Left ventricle myocardium inferior (tissue), 1 donor: ENCODE measurements at regions not wholly inside any gene's neighbourhood (a gene's known extent, or its start where the extent isn't known, plus 50 kb on each side); places are given as distances from the start of the nearest gene placed in this dataset.

Source experiments
- DNase-seq: peaks from one replicate; pipeline ENCODE4 v3.0.0-alpha.2; 2020
- H3K27ac ChIP-seq: fragments of 200-600 bp; replicated peaks from 2 replicates; pipeline ENCODE4 v1.8.0; 2021
- H3K27me3 ChIP-seq: fragments of 200-600 bp; 2 replicates; pipeline ENCODE4 v1.8.0; 2021; ENCODE audit warnings: low read depth
- H3K36me3 ChIP-seq: fragments of 200-600 bp; 2 replicates; pipeline ENCODE4 v1.8.0; 2021
- H3K4me1 ChIP-seq: fragments of 200-600 bp; 2 replicates; pipeline ENCODE4 v1.8.0; 2021
- H3K4me3 ChIP-seq: fragments of 200-600 bp; 2 replicates; pipeline ENCODE4 v1.8.0; 2021; ENCODE audit warnings: mild to moderate bottlenecking, moderate library complexity
- H3K9me3 ChIP-seq: fragments of 200-600 bp; replicated peaks from 2 replicates; pipeline ENCODE4 v1.8.0; 2021
- intact Hi-C: fragments of 100-400 bp; cut with micrococcal nuclease; formaldehyde crosslinking; loops from one replicate; pipeline ENCODE4 v1.11.0; 2022
- TF ChIP-seq, protein P1 (sequence below): fragments of 200-600 bp; IDR thresholded peaks from 2 replicates; pipeline ENCODE4 v1.8.0; 2021; ENCODE audit warnings: antibody characterized with exemption, mild to moderate bottlenecking, borderline replicate concordance
- donor health status: DM: no; HTN: yes; CAD: no; lungs with severe emphysema.

DNA sequence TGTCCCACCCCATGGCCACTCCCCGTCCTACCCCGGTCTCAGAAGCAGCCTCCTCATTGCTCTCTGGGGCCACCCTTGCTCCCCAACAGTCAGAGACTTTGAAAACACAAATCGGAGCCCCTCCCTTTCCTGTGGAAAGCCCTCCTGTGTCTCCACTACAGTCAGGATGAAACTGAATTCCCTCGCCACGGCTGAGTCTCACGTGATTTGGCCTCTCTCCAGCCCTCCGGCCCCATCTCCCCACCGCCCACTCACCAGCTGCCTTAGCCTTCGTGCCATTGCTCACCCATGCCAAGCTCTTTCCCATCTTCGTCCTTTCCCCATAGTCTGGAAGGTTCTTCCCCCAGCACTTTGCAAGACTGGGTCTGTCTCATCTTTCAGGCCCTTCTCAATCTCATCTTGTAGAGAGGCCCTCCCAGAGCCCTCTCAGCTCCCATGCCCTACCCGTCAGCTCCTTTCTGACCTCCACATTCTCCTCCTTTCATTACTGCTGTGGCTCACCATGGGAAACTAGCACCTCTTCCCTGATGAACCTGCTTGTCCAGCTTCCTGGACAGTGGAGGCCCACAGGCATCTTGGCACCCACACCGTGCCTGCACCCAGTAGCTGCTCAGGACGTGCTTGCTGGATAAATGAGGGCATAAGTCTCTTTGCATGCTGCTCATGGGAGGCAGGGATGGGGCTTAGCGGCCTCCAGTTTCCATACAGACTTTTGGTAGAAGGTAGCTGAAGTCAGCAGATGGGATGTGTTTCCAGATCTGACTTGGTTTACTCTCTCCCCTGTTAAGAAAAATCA is 126.4 kb upstream of the COL5A1 start:
- H3K4me3 ChIP-seq: no peak overlapping the region
- peaks cover 6% of the 10 kb centered on the region for H3K9me3 ChIP-seq
- H3K4me1 ChIP-seq: no peaks in the 10 kb centered on the region
- intact Hi-C loops: no loop called here
- H3K27ac ChIP-seq: no peak overlapping the region
- no peaks in the 10 kb centered on the region for H3K27me3 ChIP-seq
- DNase-seq: no peak
- TF ChIP-seq, protein P1, sequence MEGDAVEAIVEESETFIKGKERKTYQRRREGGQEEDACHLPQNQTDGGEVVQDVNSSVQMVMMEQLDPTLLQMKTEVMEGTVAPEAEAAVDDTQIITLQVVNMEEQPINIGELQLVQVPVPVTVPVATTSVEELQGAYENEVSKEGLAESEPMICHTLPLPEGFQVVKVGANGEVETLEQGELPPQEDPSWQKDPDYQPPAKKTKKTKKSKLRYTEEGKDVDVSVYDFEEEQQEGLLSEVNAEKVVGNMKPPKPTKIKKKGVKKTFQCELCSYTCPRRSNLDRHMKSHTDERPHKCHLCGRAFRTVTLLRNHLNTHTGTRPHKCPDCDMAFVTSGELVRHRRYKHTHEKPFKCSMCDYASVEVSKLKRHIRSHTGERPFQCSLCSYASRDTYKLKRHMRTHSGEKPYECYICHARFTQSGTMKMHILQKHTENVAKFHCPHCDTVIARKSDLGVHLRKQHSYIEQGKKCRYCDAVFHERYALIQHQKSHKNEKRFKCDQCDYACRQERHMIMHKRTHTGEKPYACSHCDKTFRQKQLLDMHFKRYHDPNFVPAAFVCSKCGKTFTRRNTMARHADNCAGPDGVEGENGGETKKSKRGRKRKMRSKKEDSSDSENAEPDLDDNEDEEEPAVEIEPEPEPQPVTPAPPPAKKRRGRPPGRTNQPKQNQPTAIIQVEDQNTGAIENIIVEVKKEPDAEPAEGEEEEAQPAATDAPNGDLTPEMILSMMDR: no peak
- no peaks in the 10 kb centered on the region for H3K36me3 ChIP-seq

DNA sequence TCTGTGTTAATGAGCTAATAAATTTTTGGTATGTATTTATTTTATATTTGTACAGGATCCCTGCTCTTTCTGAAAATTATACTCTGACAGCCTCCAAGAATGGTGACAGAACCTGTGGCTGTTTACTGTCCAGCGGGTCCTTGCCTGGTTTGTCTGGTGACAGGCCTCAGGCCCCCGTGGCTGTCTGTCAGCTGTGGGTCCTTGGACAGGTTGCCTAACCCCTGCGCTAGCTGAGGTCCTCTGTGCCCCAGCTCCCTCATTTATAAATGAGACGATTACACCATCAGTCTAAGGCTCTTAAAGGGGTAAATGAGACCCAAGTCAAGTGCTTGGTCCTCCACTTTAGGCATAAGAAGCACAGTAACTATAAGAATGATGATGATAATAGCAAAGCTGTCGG is 125.1 kb upstream of the COL5A1 start:
- TF ChIP-seq, protein P1: no peak
- DNase-seq: no peak
- H3K4me3 ChIP-seq: no peak overlapping the region
- peaks cover 5% of the 10 kb centered on the region for H3K27me3 ChIP-seq
- no peak overlapping the region for H3K27ac ChIP-seq
- intact Hi-C loops: no loop called here
- H3K9me3 ChIP-seq: peaks cover 15% of the 10 kb centered on the region
- no peaks in the 10 kb centered on the region for H3K4me1 ChIP-seq
- H3K36me3 ChIP-seq: no peaks in the 10 kb centered on the region

DNA sequence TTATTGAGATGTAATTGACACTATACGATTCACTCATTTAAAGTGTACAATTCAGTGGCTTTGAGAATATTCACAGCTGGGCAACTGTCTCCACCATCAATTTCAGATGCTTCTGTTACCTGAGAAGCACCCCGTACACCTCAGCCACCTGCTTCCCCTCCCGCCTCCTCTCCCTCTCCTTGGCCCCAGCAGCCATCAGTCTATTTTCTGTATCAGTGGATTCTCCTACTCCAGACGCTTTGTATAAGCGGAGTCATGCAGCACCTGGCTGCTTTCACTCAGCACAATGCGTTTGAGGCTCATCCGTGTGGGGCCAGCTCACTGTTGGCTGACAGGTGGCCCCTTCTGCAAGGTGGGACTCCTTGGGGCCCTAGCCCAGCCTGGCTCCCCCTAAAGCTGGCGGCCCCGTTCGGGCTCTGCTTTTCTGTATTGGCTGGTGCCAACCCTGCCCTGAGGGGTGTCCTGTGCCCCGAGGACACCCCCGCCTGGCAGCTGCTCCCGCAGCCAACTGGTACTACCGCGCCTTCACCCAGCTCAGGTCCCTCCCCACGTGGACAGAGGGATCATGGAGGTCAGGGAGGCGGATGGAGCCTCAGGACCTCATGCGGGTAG is 124.4 kb upstream of the COL5A1 start:
- no peaks in the 10 kb centered on the region for H3K4me1 ChIP-seq
- no peak for DNase-seq
- peaks cover 15% of the 10 kb centered on the region for H3K9me3 ChIP-seq
- no peaks in the 10 kb centered on the region for H3K36me3 ChIP-seq
- H3K27me3 ChIP-seq: peaks cover 12% of the 10 kb centered on the region
- H3K27ac ChIP-seq: no peak overlapping the region
- TF ChIP-seq, protein P1: no peak
- H3K4me3 ChIP-seq: no peak overlapping the region
- intact Hi-C loops: no loop called here

DNA sequence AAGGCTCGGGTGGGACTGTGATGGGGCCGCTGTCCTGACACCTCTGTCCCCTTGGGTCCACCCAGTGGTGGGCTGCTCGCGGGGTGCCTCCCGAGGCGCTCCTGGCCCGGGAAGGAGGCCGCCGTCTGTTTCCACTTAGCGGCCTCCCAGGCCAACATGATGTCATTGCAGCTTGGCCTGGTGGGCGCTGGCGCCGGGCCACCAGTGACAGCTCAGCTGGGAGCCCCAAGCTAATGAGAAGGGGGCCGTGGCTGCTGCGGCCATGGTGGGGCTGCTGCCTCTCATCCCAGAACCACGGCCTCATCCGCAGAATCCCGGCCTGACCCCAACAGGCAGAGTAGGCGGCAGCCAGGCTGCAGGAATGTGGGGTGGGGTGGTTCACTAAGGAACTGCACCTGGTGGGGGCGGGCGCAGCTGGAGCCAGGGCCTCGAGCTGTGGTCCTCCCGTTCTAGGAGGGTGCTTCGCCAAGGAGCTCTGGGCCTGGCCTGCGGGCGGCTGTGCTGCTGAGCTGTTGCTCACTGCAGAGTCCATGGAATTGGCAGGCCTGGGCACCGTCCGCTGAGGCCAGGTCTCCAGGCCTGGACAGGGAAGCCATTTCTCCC is 123.5 kb upstream of the COL5A1 start:
- DNase-seq: peak; percentile 46
- H3K36me3 ChIP-seq: no peaks in the 10 kb centered on the region
- intact Hi-C loops: no loop called here
- H3K4me3 ChIP-seq: no peak overlapping the region
- peaks cover 15% of the 10 kb centered on the region for H3K9me3 ChIP-seq
- H3K4me1 ChIP-seq: no peaks in the 10 kb centered on the region
- peaks cover 22% of the 10 kb centered on the region for H3K27me3 ChIP-seq
- TF ChIP-seq, protein P1: no peak
- H3K27ac ChIP-seq: no peak overlapping the region

DNA sequence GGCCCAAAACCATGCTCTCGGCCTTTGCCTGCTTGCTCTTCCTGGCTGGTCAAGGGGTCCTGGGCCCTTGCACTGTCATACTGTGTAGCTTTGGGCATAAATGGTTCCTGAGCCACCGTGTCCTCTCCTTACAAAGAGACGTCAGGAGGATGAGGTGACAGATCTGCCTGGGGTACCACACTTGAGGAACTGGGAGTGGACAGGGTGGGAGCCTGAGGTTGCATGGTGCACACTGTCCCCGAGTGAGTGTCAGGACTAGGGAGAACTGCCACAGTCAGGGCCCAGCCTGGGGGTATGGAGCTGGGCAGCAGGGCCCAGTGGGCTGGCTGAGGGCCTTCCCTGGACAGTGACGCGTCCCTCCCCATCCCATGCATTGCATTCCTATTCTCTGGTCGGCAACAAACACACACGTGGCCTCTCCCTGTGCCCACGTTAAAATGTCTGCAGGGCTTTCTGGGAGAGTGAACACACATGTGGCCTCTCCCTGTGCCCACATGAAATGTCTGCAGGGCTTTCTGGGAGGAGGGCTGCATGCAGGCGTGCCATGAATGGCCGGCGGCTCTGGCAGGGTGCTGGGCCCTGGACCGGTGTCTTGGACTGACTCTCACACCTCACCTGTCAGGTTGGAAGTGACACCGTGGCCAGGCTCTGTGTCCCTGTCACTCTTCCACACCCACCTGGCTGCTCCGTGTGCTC is 122.1 kb upstream of the COL5A1 start:
- no peak for DNase-seq
- Histone ChIP-seq H3K9me3 (peaks cover 10% of the 10 kb centered on the region), H3K36me3 (no peaks in the 10 kb centered on the region), H3K4me1 (no peaks in the 10 kb centered on the region), H3K27ac (no peak overlapping the region), H3K4me3 (no peak overlapping the region), H3K27me3 (peaks cover 24% of the 10 kb centered on the region)
- TF ChIP-seq, protein P1: no peak
- intact Hi-C loops: no loop called here
